Pancreas (tissue), 10 donors: ENCODE measurements at regions not wholly inside any gene's neighbourhood (a gene's known extent, or its start where the extent isn't known, plus 50 kb on each side); places are given as distances from the start of the nearest gene placed in this dataset.
"Not testable (repeated sequence)": the region's sequence is repeated elsewhere in the genome, so short reads cannot be mapped to it uniquely, and the experiment has no call there.

ENCODE experiments used
- ATAC-seq, 4 donors: fragments of 200-7000 bp; cut with Tn5 transposase; one replicate each; pipeline versions ENCODE4 v1.8.0 to v1.9.1; 2020; ENCODE audit warnings: mild to moderate bottlenecking in 4 of 4, moderate library complexity in 4 of 4
- DNase-seq, 6 donors: peaks; one replicate each; pipeline ENCODE4 v3.0.0-alpha.2; 2020
- FAIRE-seq: peaks from 2 replicates; lab custom pipeline; 2012; peaks lifted over from hg19 to GRCh38; lab: Jason Lieb, UNC
- H3K27ac ChIP-seq, 4 donors: fragments of 200-600 bp; sonication (generic); 1 replicate in 3 of 4; 2 replicates in 1 of 4; pipeline versions ENCODE4 v1.5.0 to v1.8.0; 2020
- H3K27me3 ChIP-seq, 4 donors: fragments of 200-600 bp; one replicate each; pipeline ENCODE4 v1.8.0; 2021
- H3K36me3 ChIP-seq, 3 donors: fragments of 200-600 bp; sonication (generic) in 1 of 3; one replicate each; pipeline versions ENCODE4 v1.5.0 to v1.8.0; 2020 to 2021
- H3K4me1 ChIP-seq, 3 donors: fragments of 200-600 bp; one replicate each; pipeline ENCODE4 v1.8.0; 2021
- H3K4me3 ChIP-seq, 4 donors: fragments of 200-600 bp; sonication (generic) in 2 of 4; one replicate each; pipeline versions ENCODE4 v1.5.0 to v1.8.0; 2020 to 2021
- H3K9me3 ChIP-seq, 4 donors: fragments of 200-600 bp; one replicate each; pipeline ENCODE4 v1.8.0; 2021
- WGBS, 2 donors: extraction: QIAGEN DNeasy Blood & Tissue Kit; methylation state at CpG; one replicate each; pipeline ENCODE4 v1.1.7; 2013; 5-methylcytosine and 5-hydroxymethylcytosine counted together
- intact Hi-C, 3 donors: fragments of 100-400 bp; cut with DNase I; formaldehyde crosslinking; loops; one replicate each; pipeline versions ENCODE4 v1.11.1 to v1.14.2; 2022
- TF ChIP-seq, protein P1 (sequence below), 4 donors: fragments of 200-600 bp; sonication (generic) in 3 of 4; IDR thresholded peaks; one replicate each; pipeline versions ENCODE4 v1.5.0 to v1.8.0; 2021; ENCODE audit warnings: antibody characterized with exemption in 4 of 4
- donor health status: healthy with polysubstance abuse.
- donor health status: DM: no; HTN: no; CAD: no; lungs with moderate emphysema.
- donor health status: DM: no; HTN: no; CAD: no.
- donor health status: control.
- donor health status: control.
- donor health status: Bipolar disorder and iron deficiency.
- donor health status: DM: yes; HTN: yes; CAD: no.
- donor health status: DM: no; HTN: no; CAD: no.
- donor health status: DM: no; HTN: no; CAD: no.
- donor health status: DM: yes; HTN: yes; CAD: no.

DNA sequence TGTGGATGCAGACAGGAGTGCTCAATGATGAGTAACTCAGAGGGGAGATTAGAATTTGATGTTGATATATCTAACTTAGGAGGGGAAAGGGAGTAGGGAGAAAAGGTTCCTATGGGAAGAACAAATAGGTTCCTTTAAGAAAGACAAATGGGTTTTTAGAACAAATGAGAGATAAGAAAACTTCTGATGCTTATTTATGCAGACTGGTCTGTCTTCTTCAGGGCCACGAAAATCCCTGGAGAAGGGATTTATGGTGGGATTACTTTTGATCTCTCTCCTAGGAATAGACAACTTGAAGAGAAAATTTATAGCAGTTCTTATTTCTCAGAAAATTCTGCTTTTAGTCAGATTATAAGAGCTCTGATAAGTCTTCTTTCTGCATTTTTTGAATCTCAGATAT, 99.0 kb upstream of the DDHD1 start:
- intact Hi-C loops: no loop called here
- Histone ChIP-seq H3K27me3 (no peaks in the 10 kb centered on the region), H3K4me1 (peaks cover 0 to 12% (median 9%) of the 10 kb centered on the region in 3 donors), H3K4me3 (no peak overlapping the region), H3K36me3 (no peaks in the 10 kb centered on the region), H3K27ac (no peak overlapping the region), H3K9me3 (no peaks in the 10 kb centered on the region)
- no peak for ATAC-seq
- TF ChIP-seq, protein P1, sequence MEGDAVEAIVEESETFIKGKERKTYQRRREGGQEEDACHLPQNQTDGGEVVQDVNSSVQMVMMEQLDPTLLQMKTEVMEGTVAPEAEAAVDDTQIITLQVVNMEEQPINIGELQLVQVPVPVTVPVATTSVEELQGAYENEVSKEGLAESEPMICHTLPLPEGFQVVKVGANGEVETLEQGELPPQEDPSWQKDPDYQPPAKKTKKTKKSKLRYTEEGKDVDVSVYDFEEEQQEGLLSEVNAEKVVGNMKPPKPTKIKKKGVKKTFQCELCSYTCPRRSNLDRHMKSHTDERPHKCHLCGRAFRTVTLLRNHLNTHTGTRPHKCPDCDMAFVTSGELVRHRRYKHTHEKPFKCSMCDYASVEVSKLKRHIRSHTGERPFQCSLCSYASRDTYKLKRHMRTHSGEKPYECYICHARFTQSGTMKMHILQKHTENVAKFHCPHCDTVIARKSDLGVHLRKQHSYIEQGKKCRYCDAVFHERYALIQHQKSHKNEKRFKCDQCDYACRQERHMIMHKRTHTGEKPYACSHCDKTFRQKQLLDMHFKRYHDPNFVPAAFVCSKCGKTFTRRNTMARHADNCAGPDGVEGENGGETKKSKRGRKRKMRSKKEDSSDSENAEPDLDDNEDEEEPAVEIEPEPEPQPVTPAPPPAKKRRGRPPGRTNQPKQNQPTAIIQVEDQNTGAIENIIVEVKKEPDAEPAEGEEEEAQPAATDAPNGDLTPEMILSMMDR (IDR thresholded peaks at IDR 0.05): no peak
- WGBS, 2 donors: 54 to 58% methylated on average over 1 of the region's 1 CpG
- FAIRE-seq: no peak
- no peak for DNase-seq

DNA sequence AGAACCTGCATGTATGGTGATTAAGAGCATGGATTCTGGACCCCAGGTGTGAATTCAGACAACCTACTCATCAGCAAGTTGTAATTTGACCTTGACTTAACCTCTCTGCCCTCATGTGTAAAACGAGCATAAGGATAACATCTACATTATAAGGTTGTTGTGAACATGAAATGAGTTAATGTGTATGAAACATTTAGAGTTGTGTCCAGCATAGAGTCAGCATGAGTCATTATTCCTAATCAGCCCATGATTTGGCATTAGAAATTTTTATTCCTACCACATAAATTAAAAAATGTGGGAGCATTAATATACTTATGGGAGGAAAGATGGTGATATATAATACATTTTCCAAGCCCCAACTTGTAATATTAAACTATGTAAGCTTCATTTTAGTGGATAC, 95.9 kb upstream of the DDHD1 start:
- Histone ChIP-seq H3K4me3 (no peak overlapping the region), H3K36me3 (no peaks in the 10 kb centered on the region), H3K27ac (no peak overlapping the region), H3K9me3 (no peaks in the 10 kb centered on the region), H3K4me1 (peaks cover 0 to 12% (median 9%) of the 10 kb centered on the region in 3 donors), H3K27me3 (no peaks in the 10 kb centered on the region)
- TF ChIP-seq, protein P1 (IDR thresholded peaks at IDR 0.05): no peak
- WGBS, 2 donors: 10 to 13% methylated on average over 1 of the region's 1 CpG
- FAIRE-seq (no peak), DNase-seq (no peak), ATAC-seq (peak in 1 of 4 donors; percentile 52)
- intact Hi-C loops: no loop called here

DNA sequence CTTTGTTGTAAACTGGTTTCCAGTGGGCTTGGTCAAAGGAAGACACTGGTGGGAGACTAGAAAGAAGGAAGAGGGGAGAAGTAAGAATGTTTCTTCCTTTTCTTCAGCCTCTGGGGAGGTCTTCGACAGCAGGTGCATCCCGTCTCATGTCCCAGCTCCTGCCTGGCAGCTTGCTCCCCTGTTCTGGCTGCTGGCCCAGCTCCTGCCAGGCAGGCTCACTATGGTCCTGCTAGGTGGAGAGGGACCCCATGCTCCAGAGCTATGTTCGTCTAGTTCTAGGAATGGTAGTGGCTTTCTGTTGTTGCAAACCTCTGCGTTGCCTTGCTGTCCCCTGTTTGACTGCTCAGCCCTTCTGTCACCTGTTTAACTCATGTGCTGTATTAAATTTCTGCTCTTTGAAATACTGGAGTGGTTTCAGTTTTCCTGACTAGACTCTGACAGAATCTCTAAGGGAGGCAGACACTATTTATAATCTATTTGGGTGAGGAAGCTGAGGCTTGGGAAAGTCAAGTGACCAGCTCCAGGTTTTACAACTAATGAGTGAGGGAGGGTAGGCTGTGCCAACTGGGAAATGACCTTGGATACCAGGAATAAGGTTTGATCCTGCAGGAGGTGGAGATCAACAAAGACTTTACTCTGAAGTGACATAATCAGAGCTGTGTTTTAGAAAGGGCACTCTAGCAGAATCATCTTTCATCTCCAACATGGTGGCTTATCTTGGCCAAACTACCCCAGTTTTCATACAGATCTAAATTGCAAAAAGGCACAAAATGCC, 94.7 kb upstream of the DDHD1 start:
- intact Hi-C loops: no loop called here
- Histone ChIP-seq H3K27me3 (no peaks in the 10 kb centered on the region), H3K4me1 (peaks cover 0 to 12% (median 9%) of the 10 kb centered on the region in 3 donors), H3K4me3 (no peak overlapping the region), H3K36me3 (no peaks in the 10 kb centered on the region), H3K9me3 (no peaks in the 10 kb centered on the region), H3K27ac (peak overlapping the region in 2 of 4 donors; percentile 59 to 67)
- DNase-seq (peak; percentile 25 to 64 (median 44)), FAIRE-seq (no peak), ATAC-seq (peak; percentile 90 to 94 (median 92))
- TF ChIP-seq, protein P1 (IDR thresholded peaks at IDR 0.05): no peak
- 16 to 18% methylated on average over 4 of the region's 4 CpGs for WGBS, 2 donors

DNA sequence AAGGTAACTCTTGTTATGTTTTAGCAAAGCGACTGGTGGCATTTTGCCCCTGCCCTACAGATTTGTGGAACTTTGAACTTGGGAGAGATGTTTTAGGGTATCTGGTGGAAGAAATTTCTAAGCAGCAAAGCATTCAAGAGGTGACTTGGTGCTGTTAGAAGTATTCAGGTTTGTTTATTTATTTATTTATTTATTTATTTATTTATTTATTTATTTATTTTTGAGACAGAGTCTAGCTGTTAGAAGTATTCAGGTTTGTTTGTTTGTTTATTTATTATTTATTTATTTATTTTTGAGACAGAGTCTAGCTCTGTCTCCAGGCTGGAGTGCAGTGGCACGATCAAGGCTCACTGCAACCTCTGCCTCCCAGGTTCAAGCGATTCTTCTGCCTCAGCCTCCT, 89.8 kb upstream of the DDHD1 start:
- H3K9me3 ChIP-seq, DNase-seq, H3K4me3 ChIP-seq, H3K4me1 ChIP-seq, H3K36me3 ChIP-seq, intact Hi-C loops, H3K27ac ChIP-seq, H3K27me3 ChIP-seq, FAIRE-seq, ATAC-seq: not testable (repeated sequence)
- WGBS, 2 donors: 94 to 100% methylated on average over 3 of the region's 3 CpGs

DNA sequence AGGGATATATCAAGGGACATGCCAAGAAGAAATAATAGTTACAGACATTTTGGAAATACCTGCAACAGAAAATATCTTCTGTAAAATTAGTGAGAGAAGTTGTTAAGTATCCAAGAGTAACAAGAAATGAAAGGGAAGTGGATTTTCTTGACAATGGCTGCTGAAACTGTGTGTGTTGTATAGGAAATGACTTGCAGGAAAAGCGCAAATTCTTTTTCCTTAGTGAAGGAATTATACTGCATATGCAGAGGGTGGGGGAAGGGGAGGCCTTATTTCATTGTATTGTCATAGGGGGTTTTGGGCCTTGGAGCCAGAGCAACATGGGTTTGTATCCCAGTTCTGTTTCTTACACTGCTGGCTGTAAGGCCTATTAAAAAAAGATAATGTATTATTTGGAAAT, 84.4 kb upstream of the DDHD1 start:
- no peak for DNase-seq
- TF ChIP-seq, protein P1 (IDR thresholded peaks at IDR 0.05): no peak
- no peak for FAIRE-seq
- Histone ChIP-seq H3K36me3 (no peaks in the 10 kb centered on the region), H3K4me1 (no peaks in the 10 kb centered on the region), H3K9me3 (no peaks in the 10 kb centered on the region), H3K27ac (no peak overlapping the region), H3K27me3 (no peaks in the 10 kb centered on the region), H3K4me3 (no peak overlapping the region)
- intact Hi-C loops: no loop called here
- 83 to 90% methylated on average over 1 of the region's 1 CpG for WGBS, 2 donors
- no peak for ATAC-seq
